ENCODE measurements at regions not wholly inside any gene's neighbourhood (a gene's known extent, or its start where the extent isn't known, plus 50 kb on each side); places are given as distances from the start of the nearest gene placed in this dataset.

DNA sequence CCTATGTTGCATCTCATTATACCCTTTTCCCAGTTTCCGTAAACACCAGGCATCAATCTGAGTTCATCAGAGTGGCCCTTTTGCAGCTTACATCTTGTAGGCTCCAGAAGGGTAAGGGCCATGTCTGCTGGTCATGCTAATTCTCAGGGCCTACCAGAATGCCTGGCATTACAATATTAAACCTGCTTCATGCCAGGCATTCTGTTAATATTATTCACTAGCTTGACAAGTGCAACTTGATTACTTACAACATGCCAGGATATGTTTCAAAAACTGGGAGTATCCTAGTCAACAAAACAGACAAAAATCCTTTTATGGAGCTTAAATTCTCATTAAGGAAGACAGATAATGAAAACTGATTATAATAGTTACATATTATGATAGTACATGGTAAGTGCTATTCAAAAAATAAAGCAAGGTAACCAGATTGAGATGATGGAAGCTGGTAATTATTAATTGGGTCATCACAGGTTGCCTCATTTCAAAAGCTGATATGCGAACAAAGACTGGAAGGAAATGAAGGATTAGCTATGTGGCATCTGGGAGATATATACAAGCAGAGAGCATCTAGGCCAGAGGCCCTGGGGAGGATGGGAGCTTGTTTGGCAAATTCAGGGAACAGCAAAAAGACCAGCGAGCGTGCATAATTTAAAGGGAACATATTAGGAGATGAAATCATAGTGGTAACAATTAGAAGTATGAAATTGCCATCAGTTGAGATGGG is 406.3 kb downstream of the DMRT2 start:
- H3K27ac ChIP-seq: peak overlapping the region in 1 of 21 experiments; percentile 8
- H3K4me3 ChIP-seq: no peak overlapping the region

DNA sequence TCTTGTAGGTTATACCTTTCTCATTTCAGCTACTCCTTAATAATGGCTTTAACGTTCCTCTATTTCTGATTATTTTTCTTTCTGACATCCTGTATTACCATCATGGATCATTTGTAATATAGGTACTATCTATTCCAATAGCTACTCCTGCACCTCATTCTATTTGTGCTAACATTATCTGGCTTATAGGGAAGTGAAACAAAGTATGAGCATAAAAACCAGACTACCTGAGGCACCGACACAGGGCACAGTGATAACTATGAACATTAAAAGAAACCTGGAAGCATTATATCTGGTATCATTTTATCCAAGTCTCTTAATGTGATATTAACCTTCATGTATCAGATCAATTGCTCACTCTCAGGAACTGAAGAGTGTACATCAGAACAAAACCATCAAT is 407.3 kb downstream of the DMRT2 start:
- Histone ChIP-seq H3K27ac (peak overlapping the region in 1 of 21 experiments; percentile 8), H3K4me3 (no peak overlapping the region)

DNA sequence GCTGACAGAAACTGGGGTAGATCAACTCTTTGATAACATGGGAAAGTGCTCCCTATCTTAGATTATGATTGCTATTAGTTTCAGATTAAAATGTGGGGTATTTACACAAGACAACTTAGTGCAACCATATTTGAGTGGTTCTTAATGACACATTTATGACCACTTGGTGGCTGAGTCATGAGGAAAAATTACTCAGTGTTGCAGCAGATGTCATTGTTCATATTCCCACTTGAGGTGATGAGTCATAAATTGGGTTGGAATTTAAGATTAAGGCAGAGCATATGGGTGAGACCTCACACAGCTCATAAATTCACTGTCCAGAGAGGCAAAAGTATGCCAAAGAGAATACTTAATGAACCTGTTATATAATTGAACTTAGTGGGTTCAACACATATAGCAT is 408.3 kb downstream of the DMRT2 start:
- Histone ChIP-seq H3K4me3 (no peak overlapping the region), H3K27ac (no peak overlapping the region)

DNA sequence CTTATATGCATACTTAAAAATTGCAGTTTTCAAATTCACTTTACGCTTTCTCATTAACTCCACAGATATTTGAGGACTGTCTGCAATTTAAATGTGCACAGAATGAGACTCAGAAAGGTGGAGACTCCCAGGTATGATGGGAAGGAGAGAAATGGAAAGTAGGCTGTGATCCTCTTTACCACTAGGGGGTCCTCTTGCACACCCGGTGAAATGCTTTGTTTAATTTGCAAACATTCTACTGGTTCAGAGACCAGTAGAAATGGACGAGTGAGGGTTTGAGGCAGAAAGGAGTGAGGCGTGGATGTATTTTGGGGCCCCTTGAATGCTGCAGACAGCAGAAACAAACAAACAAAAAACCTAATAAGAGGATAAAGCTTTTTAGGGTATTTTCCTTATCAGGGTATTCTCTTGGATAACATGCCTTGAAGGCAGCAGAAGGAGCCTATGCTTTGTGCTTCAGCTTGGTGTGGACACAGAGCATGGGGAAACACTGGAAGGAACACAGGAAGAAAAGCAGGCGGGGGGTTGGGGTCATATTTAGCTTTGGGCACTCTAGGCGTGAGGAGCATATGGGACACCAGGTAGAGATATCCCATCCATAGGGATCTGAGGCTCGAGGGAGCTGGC is 410.1 kb downstream of the DMRT2 start:
- no peak overlapping the region for H3K27ac ChIP-seq
- H3K4me3 ChIP-seq: no peak overlapping the region

DNA sequence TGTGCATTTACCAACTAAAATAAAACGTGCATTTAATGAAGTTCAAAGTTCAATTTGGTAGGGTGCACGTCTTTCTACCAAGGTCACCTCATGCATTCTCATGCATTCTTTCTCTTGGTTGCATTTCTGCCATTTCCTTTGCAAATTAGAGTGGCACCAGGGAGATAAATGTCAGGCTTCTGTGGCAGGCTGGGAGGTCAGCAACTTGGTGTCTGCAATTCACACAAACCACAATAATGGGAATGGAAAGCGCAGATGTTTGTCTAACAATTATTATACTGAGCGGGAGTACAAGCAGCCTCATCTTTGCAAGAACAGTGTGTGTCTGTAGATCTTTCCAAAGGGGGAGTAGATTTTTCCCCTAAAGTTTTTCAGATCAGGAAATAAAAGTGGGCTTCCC is 411.7 kb downstream of the DMRT2 start:
- Histone ChIP-seq H3K27ac (no peak overlapping the region), H3K4me3 (no peak overlapping the region)

DNA sequence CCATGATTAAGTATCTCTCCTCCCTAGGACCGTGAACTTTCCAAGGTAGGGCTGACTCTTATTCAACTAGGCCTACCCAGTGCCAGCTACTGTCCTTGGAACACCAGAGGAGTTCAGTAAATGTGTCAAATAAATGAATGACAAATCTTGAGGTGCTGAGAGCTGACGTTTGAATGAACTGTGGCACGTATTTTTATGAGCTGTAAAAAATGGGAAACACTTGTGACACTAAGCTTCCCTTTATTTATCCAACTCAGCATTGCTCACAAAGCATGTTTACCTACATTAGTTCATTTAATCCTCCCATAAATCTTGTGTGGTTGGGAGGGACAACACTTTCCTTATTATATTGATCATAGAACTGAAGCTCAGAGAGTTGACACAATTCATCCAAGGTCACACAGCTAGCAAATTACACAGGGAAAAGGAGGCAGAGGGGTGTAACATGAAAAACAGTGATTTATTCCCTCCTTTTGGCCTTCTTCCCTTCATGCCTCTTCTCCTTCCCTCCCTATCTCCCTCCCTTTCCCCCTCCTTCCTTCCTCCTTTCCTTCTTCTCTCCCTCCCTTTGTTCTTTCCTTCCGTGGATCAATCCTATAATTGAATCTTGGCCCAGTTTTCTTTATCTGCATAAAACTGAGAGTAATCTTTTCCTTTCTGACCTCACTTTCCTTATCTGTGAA is 412.6 kb downstream of the DMRT2 start:
- no peak overlapping the region for H3K27ac ChIP-seq
- H3K4me3 ChIP-seq: no peak overlapping the region

DNA sequence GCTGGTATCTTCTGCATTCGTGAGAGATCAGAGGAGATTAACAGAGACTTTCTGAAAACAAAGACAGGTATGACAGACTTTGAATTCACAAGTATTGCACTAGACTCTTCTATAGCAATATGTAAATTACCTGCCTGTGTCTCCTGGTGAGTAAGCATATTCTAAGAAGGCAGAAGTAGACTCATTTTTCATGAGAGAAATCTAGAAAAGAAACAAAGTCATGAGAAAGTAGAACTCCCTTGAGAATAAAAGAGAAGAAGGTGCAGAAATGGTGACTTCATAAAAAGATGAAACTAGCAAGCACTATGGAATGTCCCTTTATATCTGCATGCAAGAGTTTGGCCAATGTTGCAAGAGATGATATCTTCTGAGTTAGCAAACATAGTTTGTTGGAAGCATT is 419.8 kb downstream of the DMRT2 start:
- H3K27ac ChIP-seq: peak overlapping the region in 1 of 21 experiments; percentile 55
- no peak overlapping the region for H3K4me3 ChIP-seq

DNA sequence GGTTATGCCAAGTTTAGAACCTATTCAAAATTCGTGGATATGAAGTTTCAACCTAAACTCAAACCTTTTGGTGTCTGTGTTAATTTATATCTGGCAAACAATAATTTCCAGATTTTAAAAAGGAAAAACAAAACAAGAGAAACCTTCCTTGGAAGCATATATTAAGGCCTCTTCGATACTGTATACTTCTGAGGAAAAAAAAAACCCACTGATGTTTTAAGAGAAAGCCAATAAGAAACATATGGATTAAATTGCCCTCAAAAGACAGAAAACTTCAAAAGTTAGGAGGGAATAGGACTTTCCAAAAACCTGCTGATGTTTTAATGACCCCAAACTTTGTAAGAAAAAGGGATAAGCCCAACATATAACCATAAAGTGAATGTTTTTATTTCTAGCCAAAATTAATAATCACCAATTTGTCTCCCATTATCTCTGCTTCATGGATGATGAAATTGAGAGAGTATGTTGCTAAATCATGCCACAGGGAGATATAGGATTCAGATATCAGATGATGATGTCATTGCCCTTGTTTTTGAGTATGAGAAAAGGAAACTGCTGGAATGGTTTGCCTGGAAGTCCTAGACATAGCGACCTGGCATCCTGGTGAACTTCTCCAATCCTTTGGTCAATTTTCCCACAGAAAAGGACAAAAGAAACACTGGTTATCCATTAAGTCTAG is 423.9 kb downstream of the DMRT2 start:
- H3K4me3 ChIP-seq: no peak overlapping the region
- no peak overlapping the region for H3K27ac ChIP-seq

DNA sequence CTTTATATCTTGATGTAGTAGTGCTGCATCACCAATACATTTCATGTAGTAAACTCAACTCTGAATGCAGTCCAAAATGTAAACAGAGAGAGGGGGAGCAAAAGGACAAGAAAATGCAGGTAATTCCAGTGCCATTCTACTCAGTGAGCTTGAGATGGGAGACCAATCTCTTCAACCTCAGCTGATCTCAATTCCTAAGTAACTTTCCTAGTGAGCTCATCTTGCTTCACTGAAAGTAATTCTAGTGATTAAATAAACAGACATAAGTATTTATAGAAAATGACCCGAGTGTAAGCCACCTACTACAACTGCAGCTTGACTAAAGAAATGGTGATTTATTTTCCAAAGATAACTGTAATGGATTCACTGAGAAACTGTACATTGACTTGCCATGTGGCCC is 424.5 kb downstream of the DMRT2 start:
- Histone ChIP-seq H3K4me3 (no peak overlapping the region), H3K27ac (no peak overlapping the region)

DNA sequence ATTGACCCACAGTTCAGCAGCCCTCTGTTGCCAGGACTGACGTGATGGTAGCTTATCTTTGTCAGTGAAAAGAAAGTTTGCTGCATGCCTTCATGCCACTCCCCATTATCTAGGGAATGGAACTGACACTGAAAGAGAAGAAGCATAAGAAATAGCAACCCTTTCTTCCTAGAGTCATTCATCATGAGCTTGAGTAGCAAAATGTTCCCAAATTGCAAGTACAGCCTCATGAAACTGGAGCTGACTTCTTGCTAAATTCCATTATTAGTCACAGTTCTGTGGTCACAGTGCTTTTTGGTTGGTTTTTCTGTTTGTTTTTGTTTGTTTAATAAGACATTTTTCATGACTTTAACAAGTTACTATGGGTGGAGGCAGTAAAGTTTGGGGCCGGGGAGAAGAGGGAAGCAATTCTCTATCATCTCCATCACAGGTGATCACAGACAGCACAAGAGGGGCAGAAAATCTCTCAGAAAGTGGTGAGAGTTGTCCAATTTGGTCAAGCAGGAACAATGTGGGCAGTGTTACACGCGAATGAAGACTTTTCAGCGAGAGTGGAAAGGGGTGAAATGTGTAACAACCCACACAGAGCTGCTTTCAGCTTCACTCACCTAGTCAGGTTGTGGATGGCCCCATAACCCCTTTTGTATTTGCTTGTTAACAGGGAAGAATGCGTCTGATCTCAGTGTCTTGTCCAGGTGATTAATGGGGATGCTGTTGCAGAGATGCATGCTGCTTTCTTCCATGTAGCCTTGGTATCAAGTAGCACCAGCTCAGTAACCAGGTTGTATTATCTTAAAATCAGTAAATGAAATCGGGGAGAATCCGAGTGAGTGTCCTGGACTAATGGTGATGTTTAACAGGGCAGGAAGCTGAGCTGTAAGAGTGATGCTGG is 440.4 kb downstream of the DMRT2 start:
- Histone ChIP-seq H3K4me3 (no peak overlapping the region), H3K27ac (no peak overlapping the region)

DNA sequence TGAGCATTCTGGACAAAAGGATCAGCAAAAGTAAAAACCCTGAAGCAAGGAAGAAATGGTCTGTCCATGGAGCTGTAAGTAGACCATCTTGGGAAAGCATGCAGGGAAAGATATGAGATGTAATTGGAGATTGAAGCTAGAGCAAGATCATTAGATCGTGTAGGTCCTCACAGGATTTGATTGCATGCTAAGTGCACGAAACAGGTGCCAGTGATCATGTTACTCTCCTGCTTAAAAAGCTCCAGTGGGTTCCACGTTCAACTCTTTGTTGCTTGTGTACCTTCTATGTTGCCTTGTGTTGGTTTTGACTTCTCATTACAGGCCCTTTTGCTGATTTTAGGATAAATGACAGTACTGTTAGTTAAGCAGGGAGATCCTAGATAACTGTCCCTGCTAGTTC is 442.0 kb downstream of the DMRT2 start:
- Histone ChIP-seq H3K27ac (no peak overlapping the region), H3K4me3 (no peak overlapping the region)

DNA sequence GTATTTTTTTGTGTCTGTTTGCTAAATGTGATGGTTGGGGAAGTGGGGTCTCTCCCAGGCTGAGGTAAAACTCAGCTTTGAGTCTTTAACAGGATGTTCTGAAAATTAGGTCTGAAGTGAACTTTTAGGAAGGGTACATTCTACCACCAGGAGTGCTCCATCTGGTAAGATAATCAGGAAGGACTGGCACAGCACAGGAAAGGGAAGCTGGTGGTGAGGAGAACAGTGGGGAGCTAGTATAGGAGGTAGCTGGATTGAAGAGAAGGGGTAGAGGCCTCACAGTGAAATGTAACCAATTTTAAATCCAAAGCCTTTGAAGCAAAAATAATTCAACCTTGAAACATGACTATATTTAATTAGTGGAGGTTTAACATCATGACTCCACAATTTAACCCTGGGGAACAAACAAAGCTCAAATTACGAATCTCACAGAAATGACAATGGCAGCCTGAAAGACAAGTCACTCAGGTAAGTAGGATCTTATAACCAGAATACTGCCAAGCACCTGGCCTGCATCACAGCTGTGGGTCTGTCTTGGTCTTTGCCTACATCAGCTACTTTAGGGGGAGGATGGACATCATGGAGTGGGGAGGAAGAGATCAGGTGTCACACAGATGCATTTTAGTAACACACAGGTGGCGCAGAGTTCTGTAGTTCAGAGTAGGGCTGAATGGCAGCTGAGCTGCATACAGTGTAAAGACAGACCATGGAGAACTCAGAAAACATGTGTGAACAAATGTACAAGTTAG is 445.3 kb downstream of the DMRT2 start:
- Histone ChIP-seq H3K4me3 (no peak overlapping the region), H3K27ac (no peak overlapping the region)

DNA sequence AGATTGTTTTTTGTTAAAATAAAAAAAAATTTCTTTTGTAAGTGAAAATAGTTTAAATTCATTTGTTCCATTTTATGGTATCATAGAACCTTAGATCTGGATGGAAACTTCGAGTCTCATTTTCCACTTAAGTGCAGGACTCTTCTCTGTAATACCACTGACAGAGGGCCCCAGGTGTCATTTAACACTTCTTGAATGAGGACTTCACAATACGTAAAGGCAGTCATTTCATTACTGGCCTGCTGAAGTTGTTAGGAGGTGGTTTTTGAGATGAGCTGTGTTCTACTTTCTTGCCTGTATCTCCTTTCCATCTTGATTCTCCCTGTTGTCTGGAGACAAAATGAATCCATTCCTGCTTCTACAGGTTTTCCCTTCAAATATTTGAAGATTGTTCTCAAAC is 455.3 kb downstream of the DMRT2 start:
- no peak overlapping the region for H3K27ac ChIP-seq

DNA sequence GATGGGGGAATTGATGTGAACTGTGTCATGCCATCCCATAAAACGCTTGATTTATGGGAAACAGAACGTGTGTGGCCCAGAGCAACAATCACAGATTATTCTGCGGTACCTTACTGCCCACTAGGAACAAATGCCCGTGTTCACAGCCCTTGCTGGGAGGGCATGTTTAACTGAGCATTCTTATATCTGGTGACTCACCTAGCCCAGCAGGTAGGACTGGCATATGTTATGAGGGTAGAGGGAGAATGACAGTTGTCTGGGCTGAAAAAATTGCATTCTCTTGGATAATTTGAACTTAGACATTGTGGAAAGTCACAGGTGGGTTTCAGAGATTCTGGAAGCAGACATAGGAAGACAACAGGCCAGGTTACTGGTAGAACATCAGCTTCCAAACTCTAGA is 460.6 kb downstream of the DMRT2 start:
- Histone ChIP-seq H3K27ac (no peak overlapping the region), H3K4me3 (no peak overlapping the region)

More for the DNA sequence above, 455.3 kb downstream of the DMRT2 start:
- H3K4me3 ChIP-seq: no peak overlapping the region

DNA sequence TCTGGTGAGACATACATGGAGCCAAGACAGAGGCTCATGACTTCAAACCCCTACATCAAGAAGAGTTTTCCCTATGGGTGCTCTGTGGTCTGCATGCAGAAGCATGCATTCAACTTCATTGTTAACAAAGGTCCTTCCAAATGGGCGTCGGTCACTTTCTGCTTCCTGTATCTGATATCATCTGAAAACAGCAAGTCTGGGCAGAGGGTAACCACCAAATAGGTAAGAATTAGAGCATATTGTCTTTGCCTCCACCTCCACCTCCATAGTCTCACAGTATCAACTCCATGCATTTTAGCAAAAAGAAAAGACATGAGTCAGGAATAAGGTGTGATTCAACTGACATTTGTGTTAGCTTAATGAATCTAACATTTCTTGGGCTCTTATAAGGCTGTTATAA is 462.9 kb downstream of the DMRT2 start:
- H3K27ac ChIP-seq: no peak overlapping the region
- no peak overlapping the region for H3K4me3 ChIP-seq

DNA sequence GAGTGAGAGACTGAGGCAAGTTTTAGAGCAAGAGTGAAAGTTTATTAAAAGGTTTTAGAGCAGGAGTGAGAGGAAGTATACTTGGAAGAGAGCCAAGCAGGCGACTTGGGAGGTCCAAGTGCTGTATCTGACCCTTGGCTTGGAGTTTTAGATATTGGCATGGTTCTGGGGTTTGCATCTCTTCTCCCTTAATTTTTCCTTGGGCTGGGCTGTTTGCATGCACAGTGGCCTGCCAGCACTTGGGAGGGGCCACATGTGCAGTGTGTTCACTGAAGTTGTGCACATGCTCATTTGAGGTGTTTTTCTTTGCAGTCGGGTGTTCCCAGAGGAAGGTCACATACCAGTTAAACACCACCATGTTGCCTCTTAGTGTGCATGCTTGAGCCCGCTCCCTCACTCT is 464.1 kb downstream of the DMRT2 start:
- H3K4me3 ChIP-seq: no peak overlapping the region

DNA sequence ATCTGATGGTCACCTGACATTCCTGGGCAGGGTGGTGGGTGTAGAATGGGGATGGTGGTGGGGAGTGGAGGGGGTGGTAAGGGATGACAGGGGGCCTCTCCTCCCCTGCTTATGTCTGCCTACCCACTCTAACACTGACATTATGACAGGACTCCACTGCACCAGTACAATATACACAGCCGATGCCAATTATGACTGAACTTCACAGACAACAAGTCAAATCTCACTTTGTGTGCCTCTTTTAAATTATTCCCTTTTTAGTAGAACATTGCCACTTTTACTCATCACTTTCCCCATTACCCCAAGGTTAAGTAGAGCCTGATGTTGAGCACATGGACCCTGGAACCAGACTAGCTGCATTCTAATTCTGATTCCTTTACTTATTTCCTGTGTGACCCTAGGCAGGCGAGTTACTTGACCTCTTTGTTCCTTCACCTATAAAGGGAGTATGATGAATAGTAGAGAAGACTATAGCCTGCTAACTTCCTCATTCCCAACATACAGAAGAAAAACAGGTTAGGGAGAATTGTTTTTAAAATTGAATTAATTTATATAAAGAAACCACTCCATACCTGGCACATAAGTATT is 464.7 kb downstream of the DMRT2 start:
- Histone ChIP-seq H3K4me3 (no peak overlapping the region), H3K27ac (no peak overlapping the region)

More for the DNA sequence above, 464.1 kb downstream of the DMRT2 start:
- no peak overlapping the region for H3K27ac ChIP-seq

DNA sequence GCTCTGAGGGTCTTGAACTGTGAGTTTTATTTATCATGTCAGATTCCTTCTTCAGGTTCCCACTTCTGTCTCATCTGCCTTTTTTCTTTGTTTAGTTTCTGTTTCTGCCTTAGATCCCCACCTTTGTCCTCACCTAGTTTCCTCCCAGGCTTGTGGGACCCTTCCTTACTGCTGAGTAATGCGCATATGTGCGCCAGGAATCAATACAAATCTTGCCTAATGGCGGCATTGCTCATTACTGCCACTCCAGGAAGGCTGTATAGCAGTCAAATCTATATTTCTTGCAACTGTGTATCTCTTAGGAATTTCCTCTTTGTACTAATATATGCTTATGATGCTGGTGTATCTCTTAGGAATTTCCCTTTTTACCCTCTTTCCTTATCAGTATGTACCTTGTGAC is 465.4 kb downstream of the DMRT2 start:
- Histone ChIP-seq H3K4me3 (no peak overlapping the region), H3K27ac (no peak overlapping the region)

DNA sequence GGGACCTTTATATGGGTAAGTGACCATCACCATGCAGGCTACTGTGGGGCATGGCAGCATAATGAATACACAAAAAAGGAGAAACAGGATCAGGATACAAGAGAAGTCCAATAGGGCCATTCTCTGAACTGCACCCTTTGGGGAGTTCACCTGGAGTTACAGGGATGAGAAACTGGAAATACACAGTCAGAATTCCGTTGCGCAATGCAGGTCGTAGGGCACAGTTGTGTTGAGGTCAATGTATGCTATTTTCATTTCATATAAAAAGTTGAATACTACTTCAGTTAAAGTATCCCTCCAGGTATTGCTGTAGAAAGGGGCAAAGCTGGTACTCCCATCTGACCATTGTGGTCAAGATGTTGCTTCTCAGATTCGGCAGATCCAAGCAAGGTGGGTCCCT is 471.4 kb downstream of the DMRT2 start:
- no peak overlapping the region for H3K27ac ChIP-seq

More for the DNA sequence above, 471.4 kb downstream of the DMRT2 start:
- no peak overlapping the region for H3K4me3 ChIP-seq

All from skin epidermis (tissue), 12 donors.